HFFc6 (cell line): ENCODE measurements at regions not wholly inside any gene's neighbourhood (a gene's known extent, or its start where the extent isn't known, plus 50 kb on each side); places are given as distances from the start of the nearest gene placed in this dataset.

ENCODE experiments used
- DNase-seq: peaks from one replicate; pipeline ENCODE4 v3.0.0-alpha.2; 2018
- H3K27ac Mint-ChIP-seq: 2 replicates; pipeline ENCODE4 v1.8.0; 2020; ENCODE audit warnings: mild to moderate bottlenecking, mixed read lengths
- H3K27me3 Mint-ChIP-seq: 2 replicates; pipeline ENCODE4 v1.8.0; 2021; ENCODE audit warnings: mild to moderate bottlenecking, moderate library complexity, mixed read lengths; ENCODE audit not compliant: insufficient read depth
- H3K36me3 Mint-ChIP-seq: 2 replicates; pipeline ENCODE4 v1.8.0; 2021; ENCODE audit warnings: low read depth, mixed read lengths
- H3K4me1 Mint-ChIP-seq: 2 replicates; pipeline ENCODE4 v1.8.0; 2020; ENCODE audit warnings: low read depth, mixed read lengths
- H3K4me3 Mint-ChIP-seq: 2 replicates; pipeline ENCODE4 v1.8.0; 2020; ENCODE audit warnings: mild to moderate bottlenecking, moderate library complexity, mixed read lengths
- H3K9me3 Mint-ChIP-seq: 2 replicates; pipeline ENCODE4 v1.8.0; 2020; ENCODE audit warnings: mild to moderate bottlenecking, mixed read lengths
- TF ChIP-seq, protein P1 (sequence below): fragments of 200-600 bp; sonication (generic); IDR thresholded peaks from 2 replicates; pipeline ENCODE4 v1.5.0; 2021; ENCODE audit warnings: antibody characterized with exemption, mild to moderate bottlenecking

DNA sequence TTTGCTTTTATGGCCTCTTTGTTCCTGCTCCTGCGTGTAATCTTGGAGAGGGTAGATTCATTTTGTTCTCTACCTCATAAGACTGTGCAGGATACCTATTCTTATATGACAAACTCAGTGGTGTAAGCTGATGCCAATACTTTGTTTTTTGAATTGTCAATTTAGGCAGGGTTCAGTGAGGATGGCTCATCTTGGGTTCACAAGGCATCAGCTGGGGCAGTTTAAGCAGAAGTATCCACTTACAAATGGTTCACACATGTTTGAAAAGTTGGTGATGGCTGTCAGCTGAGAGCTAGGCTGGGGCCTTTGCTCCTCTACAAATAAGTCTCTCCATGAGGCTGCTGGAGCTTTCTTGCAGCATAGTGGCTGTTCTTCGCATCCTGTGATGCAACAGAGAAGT lies 920.6 kb upstream of the PIK3C3 start:
- H3K4me1 Mint-ChIP-seq = no peaks in the 10 kb centered on the region
- no peaks in the 10 kb centered on the region; the same call in 1 of the 2 replicates for H3K27me3 Mint-ChIP-seq
- H3K4me3 Mint-ChIP-seq = no peak overlapping the region
- TF ChIP-seq, protein P1, sequence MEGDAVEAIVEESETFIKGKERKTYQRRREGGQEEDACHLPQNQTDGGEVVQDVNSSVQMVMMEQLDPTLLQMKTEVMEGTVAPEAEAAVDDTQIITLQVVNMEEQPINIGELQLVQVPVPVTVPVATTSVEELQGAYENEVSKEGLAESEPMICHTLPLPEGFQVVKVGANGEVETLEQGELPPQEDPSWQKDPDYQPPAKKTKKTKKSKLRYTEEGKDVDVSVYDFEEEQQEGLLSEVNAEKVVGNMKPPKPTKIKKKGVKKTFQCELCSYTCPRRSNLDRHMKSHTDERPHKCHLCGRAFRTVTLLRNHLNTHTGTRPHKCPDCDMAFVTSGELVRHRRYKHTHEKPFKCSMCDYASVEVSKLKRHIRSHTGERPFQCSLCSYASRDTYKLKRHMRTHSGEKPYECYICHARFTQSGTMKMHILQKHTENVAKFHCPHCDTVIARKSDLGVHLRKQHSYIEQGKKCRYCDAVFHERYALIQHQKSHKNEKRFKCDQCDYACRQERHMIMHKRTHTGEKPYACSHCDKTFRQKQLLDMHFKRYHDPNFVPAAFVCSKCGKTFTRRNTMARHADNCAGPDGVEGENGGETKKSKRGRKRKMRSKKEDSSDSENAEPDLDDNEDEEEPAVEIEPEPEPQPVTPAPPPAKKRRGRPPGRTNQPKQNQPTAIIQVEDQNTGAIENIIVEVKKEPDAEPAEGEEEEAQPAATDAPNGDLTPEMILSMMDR = no peak
- peaks cover 4% of the 10 kb centered on the region; the same call in 1 of the 2 replicates for H3K9me3 Mint-ChIP-seq
- DNase-seq = no peak
- H3K27ac Mint-ChIP-seq = no peak overlapping the region
- no peaks in the 10 kb centered on the region for H3K36me3 Mint-ChIP-seq

DNA sequence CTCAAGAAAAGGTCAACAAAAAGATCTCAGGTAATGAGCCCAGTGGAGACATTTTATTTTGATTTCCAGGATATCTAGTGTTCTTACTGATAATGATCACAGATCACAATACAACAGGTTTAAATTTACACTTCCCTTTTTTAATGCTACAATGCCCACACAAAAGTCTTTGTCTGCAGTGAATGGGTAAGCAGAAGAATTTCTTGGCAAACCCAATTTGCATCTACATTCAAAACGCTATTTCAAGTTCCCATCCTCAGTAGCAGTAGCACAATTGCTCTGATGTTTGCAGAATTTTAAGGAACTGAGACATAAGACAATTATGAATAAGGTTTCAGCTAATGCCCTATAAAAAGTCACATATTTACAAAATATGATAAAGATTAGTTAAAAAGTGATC lies 929.4 kb upstream of the PIK3C3 start:
- Mint-ChIP-seq H3K9me3 (peaks cover 6% of the 10 kb centered on the region), H3K4me1 (no peaks in the 10 kb centered on the region), H3K27ac (no peak overlapping the region), H3K4me3 (no peak overlapping the region), H3K27me3 (no peaks in the 10 kb centered on the region; the same call in 1 of the 2 replicates), H3K36me3 (no peaks in the 10 kb centered on the region)
- TF ChIP-seq, protein P1 = no peak
- DNase-seq = no peak

DNA sequence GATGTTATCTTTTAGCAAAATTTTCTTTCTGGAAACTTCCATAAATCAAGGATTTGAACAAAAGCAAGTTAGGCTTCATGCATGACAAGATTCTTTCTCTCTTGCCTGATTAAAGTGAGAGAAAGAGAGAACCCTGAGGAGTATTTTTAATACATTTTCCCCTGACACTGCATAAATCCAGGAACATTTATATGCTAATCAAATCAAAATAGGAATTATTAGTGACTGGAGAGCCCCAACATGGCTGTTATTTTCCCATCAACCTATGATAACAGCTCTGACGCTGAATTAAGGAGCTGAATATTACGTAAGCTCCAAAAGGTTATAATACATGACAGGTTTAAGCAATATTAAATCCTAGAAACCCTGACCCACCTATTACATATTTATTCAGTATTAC lies 930.2 kb upstream of the PIK3C3 start:
- DNase-seq = no peak
- H3K27me3 Mint-ChIP-seq = no peaks in the 10 kb centered on the region; the same call in 1 of the 2 replicates
- TF ChIP-seq, protein P1 = no peak
- H3K27ac Mint-ChIP-seq = no peak overlapping the region
- no peaks in the 10 kb centered on the region for H3K4me1 Mint-ChIP-seq
- no peaks in the 10 kb centered on the region for H3K36me3 Mint-ChIP-seq
- H3K4me3 Mint-ChIP-seq = no peak overlapping the region
- peaks cover 6% of the 10 kb centered on the region for H3K9me3 Mint-ChIP-seq

DNA sequence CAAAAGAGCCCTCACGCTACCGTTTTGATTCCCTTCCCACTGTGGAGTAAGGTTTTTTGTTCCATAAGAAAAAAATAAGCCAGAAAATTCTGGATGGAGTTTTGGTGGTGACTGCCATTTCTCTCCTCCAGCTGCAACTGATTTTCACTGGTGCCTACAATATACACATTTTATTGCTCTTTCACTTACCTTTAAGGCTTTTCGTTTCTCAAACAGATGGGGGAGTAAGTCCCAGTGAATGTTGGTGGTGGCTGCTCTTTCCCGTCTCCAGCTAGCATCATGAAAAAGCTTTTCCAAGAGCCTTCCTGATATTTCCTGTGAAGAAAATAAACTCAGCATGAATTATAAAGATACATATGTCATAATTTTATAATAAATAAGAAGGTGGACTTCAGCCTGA lies 932.5 kb upstream of the PIK3C3 start:
- H3K4me1 Mint-ChIP-seq = no peaks in the 10 kb centered on the region
- H3K36me3 Mint-ChIP-seq = no peaks in the 10 kb centered on the region
- H3K4me3 Mint-ChIP-seq = no peak overlapping the region
- H3K27ac Mint-ChIP-seq = no peak overlapping the region
- TF ChIP-seq, protein P1 = no peak
- no peaks in the 10 kb centered on the region; the same call in 1 of the 2 replicates for H3K27me3 Mint-ChIP-seq
- H3K9me3 Mint-ChIP-seq = peaks cover 15% of the 10 kb centered on the region
- DNase-seq = no peak

DNA sequence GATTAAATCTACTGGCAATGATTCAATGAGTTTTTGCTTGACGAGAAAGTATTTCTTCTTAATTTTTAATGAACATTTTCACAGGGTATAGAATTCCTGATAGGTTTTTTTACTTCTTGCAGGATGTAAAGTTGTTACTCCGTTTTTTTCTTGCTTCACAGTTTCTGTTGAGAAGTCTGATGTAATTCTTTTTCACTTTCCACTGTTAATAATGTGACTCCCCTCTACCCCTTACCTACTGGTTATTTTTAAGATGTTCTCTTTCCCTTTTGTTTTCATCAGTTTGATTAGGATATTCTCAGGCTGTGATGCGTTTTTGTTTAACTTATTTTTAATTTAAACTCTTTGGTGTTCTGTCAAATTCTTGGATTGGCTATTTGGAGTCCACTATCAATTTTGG lies 933.9 kb upstream of the PIK3C3 start:
- no peak overlapping the region for H3K27ac Mint-ChIP-seq
- H3K36me3 Mint-ChIP-seq = no peaks in the 10 kb centered on the region
- TF ChIP-seq, protein P1 = no peak
- H3K27me3 Mint-ChIP-seq = no peaks in the 10 kb centered on the region; the same call in 1 of the 2 replicates
- no peak overlapping the region for H3K4me3 Mint-ChIP-seq
- no peaks in the 10 kb centered on the region for H3K4me1 Mint-ChIP-seq
- peaks cover 15% of the 10 kb centered on the region for H3K9me3 Mint-ChIP-seq
- DNase-seq = no peak

DNA sequence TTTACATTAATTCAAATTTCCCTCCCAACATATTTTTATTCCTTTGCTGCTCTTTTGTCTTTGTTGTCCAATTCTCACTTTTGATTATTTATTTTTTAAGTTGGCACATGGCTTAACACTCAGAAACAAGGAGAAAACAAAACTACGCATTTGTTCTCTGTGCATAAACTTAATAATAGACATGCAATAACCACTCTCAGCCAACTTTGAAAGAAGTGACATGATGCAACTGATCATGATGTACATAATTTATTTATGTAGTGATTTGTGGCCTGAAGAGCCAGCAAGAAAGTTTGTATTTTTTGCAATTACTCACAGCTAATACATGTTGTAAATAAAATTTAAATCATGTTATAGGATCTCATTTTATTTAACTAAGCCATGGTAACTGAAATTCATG lies 942.8 kb upstream of the PIK3C3 start:
- Mint-ChIP-seq H3K4me3 (no peak overlapping the region), H3K36me3 (no peaks in the 10 kb centered on the region; the same call in 1 of the 2 replicates)

More for the DNA sequence above, 942.8 kb upstream of the PIK3C3 start:
- H3K9me3 Mint-ChIP-seq = peaks cover 18% of the 10 kb centered on the region
- H3K4me1 Mint-ChIP-seq = no peaks in the 10 kb centered on the region
- no peaks in the 10 kb centered on the region for H3K27me3 Mint-ChIP-seq
- TF ChIP-seq, protein P1 = no peak
- no peak for DNase-seq
- H3K27ac Mint-ChIP-seq = no peak overlapping the region
